Esophagus squamous epithelium (tissue), 5 donors: ENCODE measurements at regions not wholly inside any gene's neighbourhood (a gene's known extent, or its start where the extent isn't known, plus 50 kb on each side); places are given as distances from the start of the nearest gene placed in this dataset.

Experiments used
- DNase-seq: peaks from one replicate; lab custom pipeline; 2025; lab: John Stamatoyannopoulos, UW
- H3K27ac ChIP-seq, 4 donors: fragments of 200-600 bp; sonication (generic); one replicate each; pipeline ENCODE4 v1.5.1; 2016 to 2019; ENCODE audit warnings: mild to moderate bottlenecking in 1 of 4
- H3K27me3 ChIP-seq, 4 donors: fragments of 200-600 bp; sonication (generic); 1 replicate in 3 of 4; 2 replicates in 1 of 4; pipeline versions ENCODE4 v1.5.1 to v1.6.0; 2017 to 2021; ENCODE audit warnings: antibody characterized with exemption in 1 of 4
- H3K36me3 ChIP-seq, 3 donors: fragments of 200-600 bp; sonication (generic); one replicate each; pipeline ENCODE4 v1.5.1; 2016 to 2019
- H3K4me1 ChIP-seq, 3 donors: fragments of 200-600 bp; sonication (generic); one replicate each; pipeline ENCODE4 v1.5.1; 2017 to 2019
- H3K4me3 ChIP-seq, 4 donors: fragments of 200-600 bp; sonication (generic); 1 replicate in 3 of 4; 2 replicates in 1 of 4; pipeline ENCODE4 v1.5.1; 2016 to 2019; ENCODE audit warnings: mild to moderate bottlenecking in 2 of 4, moderate library complexity in 1 of 4
- H3K9me3 ChIP-seq, 3 donors: fragments of 200-600 bp; sonication (generic); one replicate each; pipeline ENCODE4 v1.5.1; 2016 to 2019
- CTCF ChIP-seq, 6 experiments: fragments of 450-650 bp in 4 of 6; fragments of 200-600 bp in 2 of 6; sonication (generic) in 2 of 6; IDR thresholded peaks; one replicate each; pipeline ENCODE4 v1.5.1; 2016 to 2019; ENCODE audit warnings: antibody characterized with exemption in 6 of 6, mild to moderate bottlenecking in 4 of 6, moderate library complexity in 4 of 6
- POLR2A ChIP-seq, 4 donors: fragments of 450-650 bp; IDR thresholded peaks; one replicate each; pipeline ENCODE4 v1.6.1; 2017; ENCODE audit warnings: antibody characterized with exemption in 4 of 4, mild to moderate bottlenecking in 4 of 4, moderate library complexity in 3 of 4
- WGBS, 2 donors: methylation state at CpG; one replicate each; pipeline ENCODE4 v1.1.5; 2018; 5-methylcytosine and 5-hydroxymethylcytosine counted together
- intact Hi-C: fragments of 100-400 bp; cut with DNase I; formaldehyde crosslinking; loops from one replicate; pipeline ENCODE4 v1.15.0; 2022
- donor health status: DM: yes; HTN: yes; CAD: no.

DNA sequence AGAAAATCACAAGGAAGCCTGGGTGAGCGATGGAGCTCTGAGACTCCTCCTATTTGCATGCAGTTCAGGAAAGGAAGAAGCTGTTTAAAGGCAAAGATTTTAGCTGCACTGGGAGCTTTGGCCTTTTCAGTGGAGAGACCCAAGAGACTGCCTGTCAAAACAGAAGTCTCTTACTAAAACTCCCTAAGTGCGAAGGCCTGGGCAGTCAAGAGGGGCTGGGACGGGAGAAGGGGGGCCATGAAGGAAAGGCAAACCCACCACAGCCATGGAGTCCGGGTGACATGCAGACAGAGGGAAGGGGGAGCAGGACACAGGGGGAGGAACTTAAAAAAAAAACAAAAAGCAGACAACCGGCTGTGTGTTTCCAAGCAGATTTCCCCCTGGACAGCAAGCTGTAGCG, 537.6 kb upstream of the NOX3 start:
- intact Hi-C loops: no loop called here
- WGBS, 2 donors: 77 to 78% methylated on average over 6 of the region's 6 CpGs
- H3K27ac ChIP-seq: no peak overlapping the region
- DNase-seq: no peak
- no peaks in the 10 kb centered on the region for H3K27me3 ChIP-seq
- H3K4me3 ChIP-seq: no peak overlapping the region
- TF ChIP-seq POLR2A (IDR thresholded peaks at IDR 0.05) (no peak), CTCF (IDR thresholded peaks at IDR 0.05) (no peak)
- no peaks in the 10 kb centered on the region for H3K4me1 ChIP-seq
- no peaks in the 10 kb centered on the region for H3K9me3 ChIP-seq
- H3K36me3 ChIP-seq: no peaks in the 10 kb centered on the region

DNA sequence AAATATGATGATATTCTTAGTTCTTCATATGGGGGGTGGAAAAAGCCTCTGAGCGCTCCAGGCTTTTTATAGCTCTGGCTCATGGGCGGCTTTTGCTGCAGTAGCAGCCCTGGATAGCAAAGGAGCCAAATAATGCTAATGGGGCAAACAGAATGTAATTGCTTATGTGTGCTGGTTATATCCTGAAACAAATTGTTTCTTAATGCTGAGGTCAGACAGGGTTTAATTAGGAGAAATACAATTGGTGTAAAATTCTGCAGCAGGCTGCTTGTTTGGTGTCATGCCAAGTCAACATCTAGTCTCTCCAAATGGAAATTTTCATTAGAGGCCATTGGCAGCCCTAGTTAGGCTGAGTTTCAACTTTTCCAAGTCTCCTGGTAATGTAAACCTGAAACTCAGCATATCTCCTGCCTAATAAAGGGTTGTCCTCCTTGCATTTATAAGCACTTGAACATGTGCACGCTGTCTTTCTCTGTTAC, 530.1 kb upstream of the NOX3 start:
- H3K27ac ChIP-seq: peak overlapping the region in 2 of 4 donors; percentile 21 to 28
- no peak overlapping the region for H3K4me3 ChIP-seq
- no peaks in the 10 kb centered on the region for H3K27me3 ChIP-seq
- DNase-seq: no peak
- intact Hi-C loops: no loop called here
- no peak for TF ChIP-seq CTCF (IDR thresholded peaks at IDR 0.05)
- no peak for TF ChIP-seq POLR2A (IDR thresholded peaks at IDR 0.05)
- no peaks in the 10 kb centered on the region for H3K36me3 ChIP-seq
- H3K9me3 ChIP-seq: no peaks in the 10 kb centered on the region
- 32 to 57% methylated on average over 3 of the region's 3 CpGs for whole genome bisulfite sequencing, 2 donors
- H3K4me1 ChIP-seq: peaks cover 0 to 15% (median 0%) of the 10 kb centered on the region in 3 donors

DNA sequence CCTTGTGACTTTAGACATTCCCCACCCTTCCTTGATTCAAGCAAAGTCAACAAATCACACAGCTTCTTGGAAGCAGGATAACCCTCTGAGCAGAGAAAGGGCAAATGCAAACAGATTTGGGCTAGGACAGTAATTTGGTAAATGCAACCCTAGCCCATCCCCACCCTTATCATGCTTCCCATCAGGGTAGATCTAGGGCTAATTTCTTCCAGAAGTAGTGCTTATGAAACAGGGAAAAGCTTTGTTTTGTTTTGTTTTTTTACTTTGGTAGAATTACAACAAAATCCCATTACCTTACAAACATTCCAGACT, 525.1 kb upstream of the NOX3 start:
- intact Hi-C loops: no loop called here
- Histone ChIP-seq H3K36me3 (no peaks in the 10 kb centered on the region), H3K27me3 (no peaks in the 10 kb centered on the region), H3K27ac (no peak overlapping the region), H3K4me1 (peaks cover 0 to 7% (median 0%) of the 10 kb centered on the region in 3 donors), H3K4me3 (no peak overlapping the region), H3K9me3 (no peaks in the 10 kb centered on the region)
- no peak for DNase-seq
- no peak for TF ChIP-seq CTCF (IDR thresholded peaks at IDR 0.05)
- TF ChIP-seq POLR2A (IDR thresholded peaks at IDR 0.05): no peak

GRCh38 chr6:155980014-155980767, 524.6 kb upstream of the NOX3 start:
- no peak for DNase-seq
- TF ChIP-seq POLR2A (IDR thresholded peaks at IDR 0.05) (no peak), CTCF (IDR thresholded peaks at IDR 0.05) (no peak)
- intact Hi-C loops: no loop called here
- Histone ChIP-seq H3K9me3 (no peaks in the 10 kb centered on the region), H3K36me3 (no peaks in the 10 kb centered on the region), H3K4me3 (no peak overlapping the region), H3K27me3 (no peaks in the 10 kb centered on the region), H3K27ac (no peak overlapping the region), H3K4me1 (peaks cover 0 to 2% (median 0%) of the 10 kb centered on the region in 3 donors)
- WGBS, 2 donors: 46 to 72% methylated on average over 5 of the region's 5 CpGs

- 90 to 97% methylated on average over 8 of the region's 8 CpGs for WGBS, 2 donors
- H3K27me3 ChIP-seq: no peaks in the 10 kb centered on the region
- TF ChIP-seq POLR2A (IDR thresholded peaks at IDR 0.05) (no peak), CTCF (IDR thresholded peaks at IDR 0.05) (no peak)
Measured at GRCh38 chr6:155975506-155975905, 519.9 kb upstream of the NOX3 start.

More at GRCh38 chr6:155975506-155975905, 519.9 kb upstream of the NOX3 start:
- H3K4me1 ChIP-seq: peaks cover 0 to 6% (median 0%) of the 10 kb centered on the region in 3 donors
- H3K4me3 ChIP-seq: no peak overlapping the region
- H3K36me3 ChIP-seq: no peaks in the 10 kb centered on the region
- no peaks in the 10 kb centered on the region for H3K9me3 ChIP-seq
- H3K27ac ChIP-seq: no peak overlapping the region
- intact Hi-C loops: no loop called here
- no peak for DNase-seq
